Liver (tissue), 7 donors: ENCODE measurements at regions not wholly inside any gene's neighbourhood (a gene's known extent, or its start where the extent isn't known, plus 50 kb on each side); places are given as distances from the start of the nearest gene placed in this dataset.

Source experiments
- DNase-seq: peaks from one replicate; pipeline ENCODE4 v3.0.0-alpha.2; 2017; ENCODE audit warnings: low spot score
- H3K27ac ChIP-seq, 2 donors: one replicate each; pipeline ENCODE4 v1.7.0; 2013; ENCODE audit warnings: inconsistent platforms in 2 of 2, low read length in 2 of 2, control low read depth in 1 of 2, low read depth in 1 of 2, mild to moderate bottlenecking in 1 of 2
- H3K27me3 ChIP-seq, 4 donors: one replicate each; pipeline versions ENCODE4 v1.6.1 to v1.7.0; 2013; ENCODE audit warnings: low read length in 3 of 4, inconsistent platforms in 1 of 4, mild to moderate bottlenecking in 1 of 4, moderate library complexity in 1 of 4; ENCODE audit not compliant: control insufficient read depth in 4 of 4, insufficient read depth in 4 of 4
- H3K36me3 ChIP-seq, 4 donors: one replicate each; pipeline versions ENCODE4 v1.6.1 to v1.7.0; 2013; ENCODE audit warnings: low read length in 3 of 4, mild to moderate bottlenecking in 3 of 4, low read depth in 1 of 4, moderate library complexity in 1 of 4; ENCODE audit not compliant: control insufficient read depth in 4 of 4, insufficient read depth in 3 of 4
- H3K4me1 ChIP-seq, 4 donors: one replicate each; pipeline versions ENCODE4 v1.6.1 to v1.7.0; 2013; ENCODE audit warnings: low read length in 3 of 4, mild to moderate bottlenecking in 3 of 4, moderate library complexity in 1 of 4; ENCODE audit not compliant: control insufficient read depth in 4 of 4, insufficient read depth in 4 of 4
- H3K4me3 ChIP-seq, 3 donors: one replicate each; pipeline versions ENCODE4 v1.6.1 to v1.7.0; 2013; ENCODE audit warnings: low read length in 3 of 3, control low read depth in 1 of 3, low read depth in 1 of 3, mild to moderate bottlenecking in 1 of 3
- H3K9ac ChIP-seq, 2 donors: one replicate each; pipeline ENCODE4 v1.7.0; 2013; ENCODE audit warnings: low read length in 2 of 2, mild to moderate bottlenecking in 2 of 2, moderate library complexity in 2 of 2, control low read depth in 1 of 2, low read depth in 1 of 2
- H3K9me3 ChIP-seq, 4 donors: one replicate each; pipeline versions ENCODE4 v1.6.1 to v1.7.0; 2013; ENCODE audit warnings: low read length in 3 of 4; ENCODE audit not compliant: control insufficient read depth in 4 of 4
- EGR1 ChIP-seq, 2 donors: IDR thresholded peaks; 2 replicates each; pipeline ENCODE4 v1.6.1; 2016 to 2018; ENCODE audit warnings: antibody characterized with exemption in 2 of 2, low read depth in 2 of 2
- FOXA1 ChIP-seq: IDR thresholded peaks from 2 replicates; pipeline ENCODE4 v1.6.1; 2016; ENCODE audit warnings: antibody characterized with exemption
- FOXA2 ChIP-seq: IDR thresholded peaks from 2 replicates; pipeline ENCODE4 v1.6.1; 2016; ENCODE audit warnings: antibody characterized with exemption
- GABPA ChIP-seq, 2 donors: IDR thresholded peaks in 1 of 2; conservative IDR thresholded peaks in 1 of 2; 2 replicates each; pipeline ENCODE4 v1.6.1; 2016; ENCODE audit warnings: antibody characterized with exemption in 2 of 2, mild to moderate bottlenecking in 1 of 2, moderate library complexity in 1 of 2
- HNF4A ChIP-seq, 2 donors: conservative IDR thresholded peaks; 2 replicates each; pipeline ENCODE4 v1.6.1; 2016; ENCODE audit warnings: antibody characterized with exemption in 2 of 2, mild to moderate bottlenecking in 2 of 2
- HNF4G ChIP-seq: IDR thresholded peaks from 2 replicates; pipeline ENCODE4 v1.6.1; 2016; ENCODE audit warnings: antibody characterized with exemption
- RAD21 ChIP-seq, 2 donors: IDR thresholded peaks; 2 replicates each; pipeline ENCODE4 v1.6.1; 2016; ENCODE audit warnings: antibody characterized with exemption in 2 of 2, mild to moderate bottlenecking in 2 of 2
- SP1 ChIP-seq: IDR thresholded peaks from 2 replicates; pipeline ENCODE4 v1.6.1; 2018; ENCODE audit warnings: antibody characterized with exemption, mild to moderate bottlenecking
- TAF1 ChIP-seq: conservative IDR thresholded peaks from 2 replicates; pipeline ENCODE4 v1.6.1; 2016; ENCODE audit warnings: antibody characterized with exemption, mild to moderate bottlenecking
- YY1 ChIP-seq: IDR thresholded peaks from 2 replicates; pipeline ENCODE4 v1.6.1; 2016; ENCODE audit warnings: antibody characterized with exemption, mild to moderate bottlenecking
- TF ChIP-seq, protein P1 (sequence below): IDR thresholded peaks from 2 replicates; pipeline ENCODE4 v1.6.1; 2016; ENCODE audit warnings: antibody characterized with exemption
- TF ChIP-seq, protein P2 (sequence below): IDR thresholded peaks from 2 replicates; pipeline ENCODE4 v1.6.1; 2016; ENCODE audit warnings: antibody characterized with exemption
- TF ChIP-seq, protein P3 (sequence below): fragments of 150-350 bp; IDR thresholded peaks from 2 replicates; pipeline ENCODE4 v1.5.1; 2017; ENCODE audit warnings: improper control_type of control experiment, low read depth, low read length; ENCODE audit not compliant: missing input control
- TF ChIP-seq, protein P4 (sequence below): IDR thresholded peaks from 2 replicates; pipeline ENCODE4 v1.6.1; 2016; ENCODE audit warnings: antibody characterized with exemption, mild to moderate bottlenecking
- donor health status: healthy.
- donor health status: healthy.
- donor health status: healthy.
- donor health status: healthy.

DNA sequence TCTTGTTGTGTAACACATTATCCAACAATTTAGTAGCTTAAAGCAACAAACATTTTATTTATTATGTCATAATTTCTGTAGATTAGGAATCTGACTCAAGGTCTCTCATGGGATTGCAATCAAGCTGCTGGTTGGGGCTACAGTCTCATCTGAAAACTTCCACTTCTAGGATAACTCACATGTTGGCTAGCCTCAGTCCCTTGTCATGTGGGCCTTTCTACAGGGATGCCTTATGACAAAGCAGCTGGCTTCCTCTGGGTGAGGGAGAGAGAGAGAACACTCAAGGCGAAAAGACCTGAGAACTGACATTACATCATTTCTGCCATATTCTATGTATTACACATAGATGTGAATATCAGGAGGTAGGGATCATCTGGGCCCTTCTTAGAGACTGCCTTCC, 317.9 kb upstream of the VRK2 start (continued):
- TF ChIP-seq, protein P1, sequence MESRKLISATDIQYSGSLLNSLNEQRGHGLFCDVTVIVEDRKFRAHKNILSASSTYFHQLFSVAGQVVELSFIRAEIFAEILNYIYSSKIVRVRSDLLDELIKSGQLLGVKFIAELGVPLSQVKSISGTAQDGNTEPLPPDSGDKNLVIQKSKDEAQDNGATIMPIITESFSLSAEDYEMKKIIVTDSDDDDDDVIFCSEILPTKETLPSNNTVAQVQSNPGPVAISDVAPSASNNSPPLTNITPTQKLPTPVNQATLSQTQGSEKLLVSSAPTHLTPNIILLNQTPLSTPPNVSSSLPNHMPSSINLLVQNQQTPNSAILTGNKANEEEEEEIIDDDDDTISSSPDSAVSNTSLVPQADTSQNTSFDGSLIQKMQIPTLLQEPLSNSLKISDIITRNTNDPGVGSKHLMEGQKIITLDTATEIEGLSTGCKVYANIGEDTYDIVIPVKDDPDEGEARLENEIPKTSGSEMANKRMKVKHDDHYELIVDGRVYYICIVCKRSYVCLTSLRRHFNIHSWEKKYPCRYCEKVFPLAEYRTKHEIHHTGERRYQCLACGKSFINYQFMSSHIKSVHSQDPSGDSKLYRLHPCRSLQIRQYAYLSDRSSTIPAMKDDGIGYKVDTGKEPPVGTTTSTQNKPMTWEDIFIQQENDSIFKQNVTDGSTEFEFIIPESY: no peak
- no peak for TF ChIP-seq SP1
- TF ChIP-seq, protein P2, sequence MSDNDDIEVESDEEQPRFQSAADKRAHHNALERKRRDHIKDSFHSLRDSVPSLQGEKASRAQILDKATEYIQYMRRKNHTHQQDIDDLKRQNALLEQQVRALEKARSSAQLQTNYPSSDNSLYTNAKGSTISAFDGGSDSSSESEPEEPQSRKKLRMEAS: no peak
- TF ChIP-seq FOXA2: no peak
- no peak for TF ChIP-seq TAF1
- TF ChIP-seq RAD21 (IDR thresholded peaks at IDR 0.05): no peak

DNA sequence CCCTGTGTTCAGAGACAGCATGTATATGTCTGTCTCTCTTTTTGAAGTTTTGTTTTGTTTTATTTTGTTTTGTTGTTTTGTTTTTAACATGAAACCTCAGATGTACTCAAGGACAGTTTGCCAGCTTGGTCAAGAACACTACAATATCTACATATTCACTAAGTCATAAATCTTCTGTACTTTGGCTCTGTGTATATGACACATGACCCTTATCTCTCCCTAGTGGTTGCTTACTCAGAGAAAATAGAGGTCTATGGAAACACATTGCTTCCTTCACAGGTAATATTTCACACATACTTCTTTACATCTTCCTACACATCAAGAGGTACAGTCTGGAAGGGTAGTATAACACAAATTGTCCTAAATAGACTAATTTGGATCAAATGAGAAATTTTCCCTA, 312.6 kb upstream of the VRK2 start:
- Histone ChIP-seq H3K27ac (no peak overlapping the region), H3K4me3 (no peak overlapping the region), H3K4me1 (no peaks in the 10 kb centered on the region), H3K36me3 (no peaks in the 10 kb centered on the region), H3K9me3 (no peaks in the 10 kb centered on the region), H3K9ac (no peak overlapping the region), H3K27me3 (no peaks in the 10 kb centered on the region)
- DNase-seq: no peak
- TF ChIP-seq FOXA1 (no peak), GABPA (IDR thresholded peaks at IDR 0.05 in 1 of 2, conservative IDR thresholded peaks at IDR 0.05 in 1 of 2) (no peak), HNF4G (no peak), SP1 (no peak), FOXA2 (no peak), EGR1 (IDR thresholded peaks at IDR 0.05; ENCODE audit: low read depth in 2 of 2) (no peak), HNF4A (conservative IDR thresholded peaks at IDR 0.05) (no peak), YY1 (no peak)
- TF ChIP-seq, protein P1: no peak
- TF ChIP-seq, protein P3, sequence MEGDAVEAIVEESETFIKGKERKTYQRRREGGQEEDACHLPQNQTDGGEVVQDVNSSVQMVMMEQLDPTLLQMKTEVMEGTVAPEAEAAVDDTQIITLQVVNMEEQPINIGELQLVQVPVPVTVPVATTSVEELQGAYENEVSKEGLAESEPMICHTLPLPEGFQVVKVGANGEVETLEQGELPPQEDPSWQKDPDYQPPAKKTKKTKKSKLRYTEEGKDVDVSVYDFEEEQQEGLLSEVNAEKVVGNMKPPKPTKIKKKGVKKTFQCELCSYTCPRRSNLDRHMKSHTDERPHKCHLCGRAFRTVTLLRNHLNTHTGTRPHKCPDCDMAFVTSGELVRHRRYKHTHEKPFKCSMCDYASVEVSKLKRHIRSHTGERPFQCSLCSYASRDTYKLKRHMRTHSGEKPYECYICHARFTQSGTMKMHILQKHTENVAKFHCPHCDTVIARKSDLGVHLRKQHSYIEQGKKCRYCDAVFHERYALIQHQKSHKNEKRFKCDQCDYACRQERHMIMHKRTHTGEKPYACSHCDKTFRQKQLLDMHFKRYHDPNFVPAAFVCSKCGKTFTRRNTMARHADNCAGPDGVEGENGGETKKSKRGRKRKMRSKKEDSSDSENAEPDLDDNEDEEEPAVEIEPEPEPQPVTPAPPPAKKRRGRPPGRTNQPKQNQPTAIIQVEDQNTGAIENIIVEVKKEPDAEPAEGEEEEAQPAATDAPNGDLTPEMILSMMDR: no peak
- TF ChIP-seq, protein P4, sequence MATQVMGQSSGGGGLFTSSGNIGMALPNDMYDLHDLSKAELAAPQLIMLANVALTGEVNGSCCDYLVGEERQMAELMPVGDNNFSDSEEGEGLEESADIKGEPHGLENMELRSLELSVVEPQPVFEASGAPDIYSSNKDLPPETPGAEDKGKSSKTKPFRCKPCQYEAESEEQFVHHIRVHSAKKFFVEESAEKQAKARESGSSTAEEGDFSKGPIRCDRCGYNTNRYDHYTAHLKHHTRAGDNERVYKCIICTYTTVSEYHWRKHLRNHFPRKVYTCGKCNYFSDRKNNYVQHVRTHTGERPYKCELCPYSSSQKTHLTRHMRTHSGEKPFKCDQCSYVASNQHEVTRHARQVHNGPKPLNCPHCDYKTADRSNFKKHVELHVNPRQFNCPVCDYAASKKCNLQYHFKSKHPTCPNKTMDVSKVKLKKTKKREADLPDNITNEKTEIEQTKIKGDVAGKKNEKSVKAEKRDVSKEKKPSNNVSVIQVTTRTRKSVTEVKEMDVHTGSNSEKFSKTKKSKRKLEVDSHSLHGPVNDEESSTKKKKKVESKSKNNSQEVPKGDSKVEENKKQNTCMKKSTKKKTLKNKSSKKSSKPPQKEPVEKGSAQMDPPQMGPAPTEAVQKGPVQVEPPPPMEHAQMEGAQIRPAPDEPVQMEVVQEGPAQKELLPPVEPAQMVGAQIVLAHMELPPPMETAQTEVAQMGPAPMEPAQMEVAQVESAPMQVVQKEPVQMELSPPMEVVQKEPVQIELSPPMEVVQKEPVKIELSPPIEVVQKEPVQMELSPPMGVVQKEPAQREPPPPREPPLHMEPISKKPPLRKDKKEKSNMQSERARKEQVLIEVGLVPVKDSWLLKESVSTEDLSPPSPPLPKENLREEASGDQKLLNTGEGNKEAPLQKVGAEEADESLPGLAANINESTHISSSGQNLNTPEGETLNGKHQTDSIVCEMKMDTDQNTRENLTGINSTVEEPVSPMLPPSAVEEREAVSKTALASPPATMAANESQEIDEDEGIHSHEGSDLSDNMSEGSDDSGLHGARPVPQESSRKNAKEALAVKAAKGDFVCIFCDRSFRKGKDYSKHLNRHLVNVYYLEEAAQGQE: no peak
